NCI-H2196 treated with DMSO at 0.1 percent for 48 hours (cell line): ENCODE measurements at regions not wholly inside any gene's neighbourhood (a gene's known extent, or its start where the extent isn't known, plus 50 kb on each side); places are given as distances from the start of the nearest gene placed in this dataset.
"Not testable (repeated sequence)": the region's sequence is repeated elsewhere in the genome, so short reads cannot be mapped to it uniquely, and the experiment has no call there.

Source experiments
- DNase-seq: peaks from one replicate; lab custom pipeline; 2025; ENCODE audit not compliant: unreplicated experiment; lab: John Stamatoyannopoulos, UW

DNA sequence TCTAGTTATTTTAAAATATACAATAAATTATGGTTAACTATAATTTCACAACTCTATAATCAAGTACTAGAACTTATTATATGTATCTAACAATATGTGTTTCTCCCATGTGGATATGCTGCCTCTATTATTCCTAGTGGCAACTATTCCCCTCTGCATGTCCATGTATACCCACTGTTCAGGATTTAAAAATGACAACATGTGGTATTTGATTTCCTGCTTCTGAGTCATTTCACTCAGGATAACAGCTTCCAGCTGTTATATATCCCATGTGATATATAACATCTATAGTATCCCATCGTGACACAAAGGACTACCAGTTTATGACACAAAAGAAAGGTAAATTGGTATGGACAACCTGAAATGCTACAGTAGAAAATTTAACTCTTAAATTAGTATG is 167.4 kb upstream of the TACR3 start:
- DNase-seq, result no peak

DNA sequence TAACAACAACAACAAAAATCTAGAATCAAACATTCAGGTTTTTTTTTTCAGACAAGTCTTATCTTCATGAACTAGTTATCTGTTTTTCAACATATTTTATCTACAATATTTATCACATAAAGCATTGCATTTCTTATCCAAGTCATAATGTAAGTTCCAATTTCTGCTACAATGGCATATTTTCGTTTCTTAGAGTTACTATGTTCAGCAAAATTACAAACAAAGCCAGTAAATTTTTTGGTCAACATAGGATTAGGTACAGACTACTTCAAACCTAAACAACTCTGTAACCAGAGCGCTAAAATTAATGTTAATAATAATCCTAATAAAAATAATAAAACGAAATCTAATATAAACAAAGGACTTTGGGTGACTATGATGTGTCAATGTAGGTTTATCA is 165.4 kb upstream of the TACR3 start:
- DNase-seq, result no peak

DNA sequence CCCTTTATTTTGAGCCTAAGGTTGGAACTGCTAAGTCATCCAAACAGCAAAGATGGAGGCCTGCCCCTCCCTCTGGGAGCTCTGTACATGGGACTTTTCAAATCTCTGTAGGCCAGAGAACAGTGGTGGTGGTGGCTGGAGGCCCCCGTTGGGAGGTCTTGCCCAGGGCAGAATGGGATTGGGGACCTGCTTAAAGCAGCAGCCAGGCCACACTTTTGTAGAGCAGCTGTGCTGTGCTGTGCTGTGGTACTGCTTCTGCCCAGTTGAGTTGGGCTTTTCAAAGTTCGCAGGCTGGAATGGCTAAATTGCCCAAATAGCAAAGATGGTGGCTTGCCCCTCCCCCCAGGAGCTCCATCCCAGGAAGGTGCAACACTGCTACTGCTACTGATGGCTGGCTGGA is 147.5 kb upstream of the TACR3 start:
- DNase-seq, result no peak

DNA sequence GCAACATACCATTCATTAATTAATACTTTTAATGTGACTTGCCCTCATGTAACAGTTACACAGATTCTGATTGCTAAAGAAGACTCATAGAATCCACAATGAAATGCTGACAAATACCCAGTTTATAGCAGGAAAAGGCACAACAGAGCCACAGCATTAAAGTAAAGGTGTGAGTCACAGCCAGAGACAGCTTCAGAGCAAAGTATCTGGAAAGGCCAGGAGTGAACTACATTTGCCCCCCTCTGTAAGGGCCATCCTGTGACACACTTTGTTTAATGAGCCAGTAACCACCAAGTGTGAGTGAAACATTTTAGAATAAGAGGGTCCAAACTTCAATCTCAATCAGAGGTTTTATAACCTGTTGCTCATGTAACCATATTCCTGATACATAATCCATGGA is 133.8 kb upstream of the TACR3 start:
- DNase-seq, result no peak

DNA sequence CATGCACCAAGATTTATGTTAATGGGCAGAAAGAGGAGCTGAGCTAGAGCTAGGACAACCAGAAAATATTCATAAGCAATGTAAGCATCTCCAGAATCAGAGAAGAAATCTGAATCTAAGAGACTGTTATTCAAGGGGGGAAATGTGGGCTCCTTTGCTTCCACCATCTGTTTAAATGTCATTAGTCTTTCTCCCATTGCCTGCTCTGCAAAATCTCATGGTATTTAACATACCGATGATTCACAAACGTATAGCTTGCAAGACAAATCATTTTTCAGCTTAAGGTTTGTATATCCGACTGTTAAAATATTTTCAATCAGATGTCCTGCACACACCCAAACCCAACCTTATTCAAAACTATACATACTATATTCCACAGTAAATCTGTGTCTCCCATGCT is 133.4 kb upstream of the TACR3 start:
- DNase-seq, result no peak

DNA sequence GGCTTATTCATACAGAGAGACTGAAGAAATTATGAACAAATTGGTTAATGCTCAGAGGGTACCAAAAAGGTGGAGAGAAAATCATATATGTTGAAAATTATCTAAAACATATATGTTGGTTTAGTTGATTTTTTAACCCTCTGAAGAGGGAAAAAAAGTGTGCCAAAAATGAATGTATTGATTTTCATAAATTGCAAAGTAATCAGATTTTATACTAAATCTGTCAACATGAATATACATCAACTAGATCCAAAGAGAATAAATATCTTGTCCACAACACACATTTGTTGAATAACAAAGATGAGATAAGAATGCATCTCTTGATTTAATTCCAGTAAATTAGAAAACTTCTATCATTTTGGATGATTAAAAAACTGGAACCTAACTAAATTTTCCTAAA is 125.3 kb upstream of the TACR3 start:
- DNase-seq, result no peak

DNA sequence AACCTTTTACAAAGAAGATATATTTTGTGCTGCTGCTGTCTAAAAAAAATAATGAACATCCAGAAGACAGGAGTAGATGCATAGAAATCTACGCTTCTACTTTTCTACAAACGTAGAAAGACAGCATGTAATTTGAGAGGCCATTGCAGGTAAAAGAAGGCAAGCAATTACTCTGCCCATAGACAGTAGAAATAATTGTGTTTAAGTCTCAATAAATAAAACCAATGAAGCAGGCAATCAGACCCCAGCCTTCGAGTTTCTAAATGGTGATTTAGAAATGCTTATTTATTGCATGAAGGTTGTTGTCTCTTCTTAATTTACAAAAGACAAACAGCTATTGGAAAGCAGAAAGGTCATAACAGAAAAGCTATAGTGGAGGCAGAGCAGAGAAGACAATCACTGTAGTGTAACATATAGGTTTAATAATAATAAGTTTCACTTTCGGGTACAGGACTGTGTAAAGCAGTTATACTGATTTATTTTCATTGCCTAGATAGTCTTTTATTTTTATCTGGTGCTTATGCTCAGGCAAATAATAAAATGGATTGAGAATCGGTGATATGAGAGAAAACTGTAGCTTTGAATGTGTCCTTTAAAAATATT is 123.0 kb upstream of the TACR3 start:
- DNase-seq, result no peak

DNA sequence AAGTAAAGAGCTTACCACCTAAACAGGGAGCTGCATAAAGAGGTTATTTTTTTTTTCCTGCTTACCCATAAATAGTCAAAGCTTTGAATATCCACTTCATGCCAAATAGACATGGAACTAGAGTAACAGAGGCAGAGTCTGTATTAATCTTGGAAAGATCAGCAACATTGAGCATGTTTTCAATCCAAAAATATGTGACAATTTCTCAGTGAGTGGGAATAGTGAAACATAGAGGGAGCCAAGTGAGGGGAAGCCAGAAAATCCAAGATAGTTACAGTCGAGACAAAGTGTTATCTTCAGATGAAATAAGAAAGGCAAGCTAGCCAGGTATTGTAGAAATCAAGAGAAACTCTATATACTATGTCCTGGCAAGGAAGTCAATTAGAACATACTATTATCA is 122.3 kb upstream of the TACR3 start:
- no peak for DNase-seq

DNA sequence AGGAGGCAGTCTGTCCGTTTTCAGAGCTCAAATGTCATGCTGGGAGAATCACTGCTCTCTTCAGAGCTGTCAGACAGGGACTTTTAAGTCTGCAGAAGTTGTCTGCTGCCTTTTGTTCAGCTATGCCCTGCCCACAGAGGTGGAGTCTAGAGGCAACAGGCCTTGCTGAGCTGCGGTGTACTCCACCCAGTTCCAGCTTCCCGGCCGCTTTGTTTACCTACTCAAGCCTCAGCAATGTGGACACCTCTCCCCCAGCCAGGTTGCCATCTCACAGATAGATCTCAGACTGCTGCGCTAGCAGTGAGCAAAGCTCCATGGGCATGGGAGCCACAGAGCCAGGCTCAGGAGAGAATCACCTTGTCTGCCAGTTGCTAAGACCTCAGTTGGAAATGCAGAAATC is 90.5 kb upstream of the TACR3 start:
- not testable (repeated sequence) for DNase-seq

DNA sequence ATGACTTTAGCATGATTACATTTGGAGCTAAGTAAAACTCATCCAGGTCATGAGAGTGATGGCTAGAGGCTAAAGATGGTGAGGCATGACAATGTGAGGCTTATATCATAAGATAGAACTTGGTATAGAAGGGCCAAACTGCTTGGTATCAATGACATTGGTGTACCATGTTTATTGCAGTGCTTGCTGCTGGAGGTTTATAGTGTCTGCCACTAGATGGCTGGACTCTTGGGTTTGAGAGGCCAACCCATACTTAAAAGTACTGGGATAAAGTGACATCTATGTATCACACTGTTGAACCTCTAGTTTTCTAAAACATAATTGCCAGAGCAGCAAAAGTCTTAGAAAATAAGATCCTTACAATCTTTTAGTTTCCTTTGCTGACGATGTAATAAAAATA is 83.0 kb upstream of the TACR3 start:
- DNase-seq, result no peak

DNA sequence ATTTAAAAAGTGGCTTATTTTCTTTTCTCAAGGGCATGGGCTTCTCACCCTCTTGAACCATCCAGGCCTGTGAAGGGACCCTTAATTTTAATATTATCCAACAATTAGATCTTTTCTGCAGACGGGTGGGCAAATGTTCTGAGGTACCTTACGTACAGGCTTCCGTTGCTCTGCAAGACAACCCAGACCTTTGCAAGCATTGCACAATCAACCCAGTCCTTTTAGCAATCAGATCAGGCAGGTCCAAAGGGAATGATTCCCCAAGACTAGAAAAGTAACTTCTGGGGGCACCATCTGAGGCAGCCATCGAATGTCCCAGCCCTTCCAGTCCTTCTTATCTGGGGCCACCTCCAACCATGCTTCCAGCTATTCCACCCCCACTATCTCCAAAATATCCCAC is 67.3 kb upstream of the TACR3 start:
- DNase-seq, result no peak

DNA sequence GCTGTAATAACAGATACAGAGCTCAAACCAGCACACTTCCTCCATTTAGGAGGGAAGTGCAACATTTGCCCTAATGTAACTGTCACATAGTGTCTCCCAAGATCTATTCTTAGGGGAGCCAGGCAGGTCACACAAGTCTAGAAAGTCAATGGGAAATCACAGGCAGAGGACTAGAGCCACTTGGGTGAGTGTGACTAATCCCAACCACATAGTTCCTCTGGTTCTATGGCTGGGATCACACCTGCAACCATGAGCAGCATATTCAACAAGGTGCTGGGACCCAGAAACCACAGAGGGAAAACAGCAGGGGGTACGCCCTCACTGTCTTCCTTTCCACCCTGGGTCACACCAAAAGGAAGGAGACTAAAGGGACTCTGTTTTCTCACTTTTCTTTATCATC is 66.8 kb upstream of the TACR3 start:
- DNase-seq, result no peak

DNA sequence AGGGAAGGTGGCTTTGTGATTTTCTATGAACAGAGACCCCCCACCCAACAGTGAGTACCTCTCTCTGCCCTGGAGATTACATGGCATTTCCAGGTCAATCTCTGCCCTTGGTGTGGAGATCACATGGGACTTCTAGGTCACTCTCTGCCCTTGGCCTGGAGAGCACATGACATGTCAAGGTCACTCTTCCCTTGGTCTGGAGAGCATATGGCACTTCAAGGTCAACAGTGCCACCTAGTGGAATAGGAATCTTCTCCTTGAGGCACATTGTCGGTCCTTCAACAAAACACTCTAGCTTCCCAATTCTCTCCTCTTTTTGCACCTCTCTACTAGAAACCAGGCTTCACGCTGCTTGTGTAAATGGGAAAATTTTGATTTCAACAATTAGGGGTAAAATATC is 66.2 kb upstream of the TACR3 start:
- DNase-seq, result no peak

DNA sequence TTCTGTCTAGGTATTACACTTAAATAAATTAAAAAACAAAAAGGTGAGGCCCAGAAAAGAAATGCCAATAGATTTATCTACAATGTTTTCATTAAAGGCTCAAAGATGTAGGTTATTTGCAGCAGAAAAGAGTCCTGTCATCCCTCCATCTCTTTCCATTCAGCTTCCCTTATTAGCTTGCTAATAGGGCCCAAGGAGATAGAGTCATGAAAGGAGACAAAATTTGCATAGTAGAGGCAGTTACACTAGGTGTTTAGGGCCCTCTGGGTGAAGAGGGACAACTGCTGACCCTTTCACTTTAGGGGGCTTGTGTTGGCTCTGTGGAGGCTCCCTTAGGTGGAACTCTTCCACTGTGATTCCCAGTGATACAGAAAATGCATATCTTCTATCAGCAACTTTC is 58.4 kb upstream of the TACR3 start:
- DNase-seq, result no peak

DNA sequence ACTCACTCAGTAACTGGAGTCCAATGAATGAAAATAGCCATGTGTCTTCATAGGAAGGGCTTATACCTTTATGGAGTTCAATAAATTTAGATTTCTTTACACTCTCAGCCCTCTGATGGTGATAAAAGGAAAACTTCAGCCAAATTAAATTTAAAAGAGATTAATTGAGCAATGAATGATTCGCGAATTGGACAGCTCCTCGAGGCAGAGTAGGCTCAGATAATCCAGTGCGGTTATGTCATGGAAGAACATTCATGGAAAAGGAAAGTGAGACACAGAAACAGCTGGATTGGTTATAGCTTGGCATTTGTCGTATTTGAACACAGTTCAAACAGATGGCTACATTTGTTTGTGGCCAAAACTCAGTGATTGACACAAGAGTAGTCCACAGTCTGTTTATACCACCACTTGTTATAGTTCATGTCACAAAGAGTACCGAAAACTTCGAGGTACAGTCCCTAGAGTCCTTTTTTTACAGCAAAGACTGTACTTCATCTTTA is 54.6 kb upstream of the TACR3 start:
- DNase-seq, result no peak

DNA sequence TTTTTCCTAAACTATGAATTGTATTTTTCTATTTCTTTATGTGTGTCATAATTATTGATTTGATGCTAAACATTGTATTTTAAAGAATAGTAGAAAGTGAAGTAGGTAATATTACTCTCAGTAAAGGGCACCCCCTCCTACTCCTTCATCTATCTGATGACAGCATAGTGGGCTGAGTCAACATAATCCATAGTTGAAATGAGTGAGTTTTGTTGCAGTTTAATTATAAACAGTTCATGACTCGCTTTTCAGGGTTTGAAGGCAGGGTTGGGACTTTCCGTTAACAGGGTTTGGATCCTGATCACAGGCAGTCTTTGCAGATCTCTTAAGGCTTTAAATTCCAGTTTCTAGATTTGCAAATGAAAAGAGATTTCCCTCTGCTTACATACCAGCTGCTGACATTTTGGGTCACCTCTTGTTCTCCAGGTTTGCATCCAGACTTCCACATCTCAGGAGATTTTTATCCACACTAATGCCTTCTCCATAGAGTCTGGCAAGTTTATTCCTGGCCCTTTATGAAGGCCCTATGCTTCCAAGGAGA is 54.0 kb upstream of the TACR3 start:
- DNase-seq, result no peak
